ENCODE measurements at regions not wholly inside any gene's neighbourhood (a gene's known extent, or its start where the extent isn't known, plus 50 kb on each side); places are given as distances from the start of the nearest gene placed in this dataset.

DNA sequence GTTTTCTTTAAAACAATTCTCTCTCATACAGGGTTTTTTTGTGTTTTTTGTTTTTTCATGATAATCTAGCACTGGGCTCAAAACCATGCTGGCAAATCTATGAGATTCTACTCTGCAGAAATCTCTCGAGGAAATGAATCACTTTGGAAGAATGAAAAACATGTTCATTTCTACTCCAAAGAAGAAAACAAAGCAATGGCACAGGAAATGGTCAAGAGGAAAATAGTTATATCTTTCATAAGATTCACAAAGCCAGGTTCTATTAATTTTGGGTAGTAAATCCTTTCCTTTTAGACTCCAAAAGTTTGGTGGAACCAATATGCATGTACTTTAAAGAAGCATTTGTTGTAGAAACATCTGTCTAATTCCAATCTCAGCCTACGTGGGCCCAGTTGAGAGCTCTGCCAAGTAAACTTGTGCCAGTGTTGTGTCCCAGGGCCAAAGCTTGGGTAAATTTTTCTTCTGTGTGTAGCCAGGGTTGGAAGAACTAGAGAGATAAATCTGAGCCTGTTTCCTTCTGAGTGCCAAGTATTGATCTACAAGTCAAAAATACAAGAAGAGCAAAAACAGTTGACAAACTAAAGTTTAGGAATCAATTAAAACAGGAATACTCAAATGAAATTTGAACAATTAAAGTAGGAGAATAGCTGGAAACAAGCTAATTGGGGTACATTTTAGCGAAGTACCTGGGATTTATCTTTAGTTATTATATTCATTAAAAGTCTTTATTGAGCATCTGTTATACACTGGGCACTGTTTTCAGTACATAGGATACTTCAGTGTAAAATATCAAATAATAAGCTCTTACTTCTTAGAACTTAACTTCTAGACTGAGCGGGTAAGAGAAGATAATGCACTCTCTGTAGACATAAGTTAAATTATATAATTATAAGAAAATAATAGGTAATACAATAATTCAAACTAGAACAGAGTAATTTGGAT is 657.5 kb upstream of the NECTIN3 start:
- TF ChIP-seq, protein P1, sequence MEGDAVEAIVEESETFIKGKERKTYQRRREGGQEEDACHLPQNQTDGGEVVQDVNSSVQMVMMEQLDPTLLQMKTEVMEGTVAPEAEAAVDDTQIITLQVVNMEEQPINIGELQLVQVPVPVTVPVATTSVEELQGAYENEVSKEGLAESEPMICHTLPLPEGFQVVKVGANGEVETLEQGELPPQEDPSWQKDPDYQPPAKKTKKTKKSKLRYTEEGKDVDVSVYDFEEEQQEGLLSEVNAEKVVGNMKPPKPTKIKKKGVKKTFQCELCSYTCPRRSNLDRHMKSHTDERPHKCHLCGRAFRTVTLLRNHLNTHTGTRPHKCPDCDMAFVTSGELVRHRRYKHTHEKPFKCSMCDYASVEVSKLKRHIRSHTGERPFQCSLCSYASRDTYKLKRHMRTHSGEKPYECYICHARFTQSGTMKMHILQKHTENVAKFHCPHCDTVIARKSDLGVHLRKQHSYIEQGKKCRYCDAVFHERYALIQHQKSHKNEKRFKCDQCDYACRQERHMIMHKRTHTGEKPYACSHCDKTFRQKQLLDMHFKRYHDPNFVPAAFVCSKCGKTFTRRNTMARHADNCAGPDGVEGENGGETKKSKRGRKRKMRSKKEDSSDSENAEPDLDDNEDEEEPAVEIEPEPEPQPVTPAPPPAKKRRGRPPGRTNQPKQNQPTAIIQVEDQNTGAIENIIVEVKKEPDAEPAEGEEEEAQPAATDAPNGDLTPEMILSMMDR (conservative IDR thresholded peaks at IDR 0.05; ENCODE audit: low read depth, low read length): no peak
- no peak for TF ChIP-seq EZH2 (IDR thresholded peaks at IDR 0.05; ENCODE audit: borderline replicate concordance, low read depth, low read length, poor library complexity, severe bottlenecking)

Measured in A673 (cell line).